ENCODE measurements at regions not wholly inside any gene's neighbourhood (a gene's known extent, or its start where the extent isn't known, plus 50 kb on each side); places are given as distances from the start of the nearest gene placed in this dataset.

GRCh38 chr15:29364426-29365078 is 94.9 kb upstream of the NSMCE3 start:
- peak; percentile 8 for DNase-seq (ENCODE audit: low spot score)

DNA sequence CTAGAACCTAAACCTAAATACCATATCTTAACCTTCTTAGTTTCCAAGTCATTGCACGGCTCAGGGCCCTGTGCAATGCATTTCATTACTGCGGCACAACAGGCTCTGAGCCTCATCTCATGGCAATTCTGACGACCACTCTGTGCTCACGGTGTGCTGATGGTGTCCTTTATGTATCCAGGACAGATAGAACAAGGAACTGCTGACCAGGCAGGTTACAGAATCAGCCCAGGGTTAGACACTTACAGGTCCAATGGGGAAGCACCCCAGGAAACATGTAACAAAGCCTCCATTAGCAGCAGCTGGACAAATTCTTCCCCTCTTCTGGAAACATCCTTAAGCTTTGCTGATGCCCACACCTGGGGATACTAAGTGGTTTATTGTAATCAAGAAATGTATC is 91.9 kb upstream of the NSMCE3 start:
- no peak for DNase-seq (ENCODE audit: low spot score)

DNA sequence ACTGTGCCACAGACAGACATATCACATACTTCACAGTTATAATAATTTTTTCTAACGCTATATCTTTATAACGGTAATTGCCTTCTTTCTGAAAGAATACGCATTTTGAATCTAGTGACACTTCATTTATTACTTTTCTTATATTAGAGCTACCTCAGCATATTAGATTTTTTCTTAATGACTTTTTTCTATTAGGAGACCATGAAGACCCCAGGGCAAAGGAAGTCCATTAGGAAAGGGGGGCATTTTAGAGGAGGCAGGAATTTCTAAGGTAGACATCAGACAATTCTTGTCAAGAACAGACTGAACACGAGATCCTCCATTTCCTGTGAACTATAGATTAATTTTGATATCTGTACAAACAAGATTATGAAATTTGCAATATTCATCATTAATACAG is 90.5 kb upstream of the NSMCE3 start:
- DNase-seq (ENCODE audit: low spot score), result no peak

DNA sequence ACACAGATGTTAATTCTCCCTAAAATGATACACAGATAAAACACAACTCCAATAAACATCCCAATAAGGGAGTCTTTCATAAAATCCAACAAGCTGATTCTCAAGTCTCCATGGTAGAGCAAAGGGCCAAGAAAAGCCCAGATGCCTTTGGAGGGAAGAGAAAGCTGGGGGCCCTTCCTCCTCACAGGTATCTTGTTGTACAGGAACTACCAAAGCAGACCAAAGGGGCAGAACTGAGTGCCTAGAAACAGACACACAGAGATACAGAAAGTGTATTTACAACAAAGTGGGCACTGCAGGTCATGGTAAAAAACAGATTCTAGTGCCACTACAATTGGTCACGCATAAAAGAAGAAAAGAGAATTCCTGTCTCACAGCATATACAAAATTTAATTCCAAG is 87.2 kb upstream of the NSMCE3 start:
- DNase-seq (ENCODE audit: low spot score), result no peak

GRCh38 chr15:29355477-29355876 is 85.9 kb upstream of the NSMCE3 start:
- no peak for DNase-seq (ENCODE audit: low spot score)

DNA sequence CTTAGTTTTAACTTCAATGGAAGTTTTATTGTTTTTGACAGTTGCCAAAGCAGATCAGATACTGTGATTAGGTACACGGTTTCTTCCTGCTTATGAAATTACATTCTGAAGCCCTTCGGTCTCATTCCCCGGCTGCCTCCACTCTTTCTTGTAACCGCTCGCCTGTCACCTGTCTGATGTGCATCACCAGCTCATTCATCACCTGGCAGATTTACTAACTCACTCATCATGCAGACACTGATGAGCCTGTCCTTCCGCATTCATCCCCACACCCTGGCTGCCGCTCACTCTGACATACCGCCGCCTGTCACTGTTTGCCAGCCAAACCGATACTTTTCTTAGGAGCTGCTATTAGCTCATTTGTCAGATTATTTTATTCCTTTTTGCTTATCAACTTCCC is 82.8 kb upstream of the NSMCE3 start:
- no peak for DNase-seq (ENCODE audit: low spot score)

DNA sequence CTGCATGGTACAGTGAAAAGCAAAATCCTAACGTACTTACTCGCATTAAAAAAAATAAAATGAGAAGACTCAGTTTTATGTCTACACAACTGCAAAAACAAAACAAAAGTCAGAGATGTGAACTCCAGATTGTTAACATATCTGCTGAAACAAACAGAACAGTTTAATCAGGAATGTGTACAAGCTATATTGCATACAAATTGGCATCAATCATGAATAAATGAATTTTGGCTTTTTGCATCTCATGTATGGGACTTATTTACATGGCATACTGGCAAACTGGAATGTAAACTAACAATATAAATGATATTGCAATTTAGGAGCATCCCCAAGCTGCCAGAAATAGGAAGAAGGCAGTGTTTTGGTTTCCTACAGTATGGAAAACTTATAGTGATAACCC is 79.6 kb upstream of the NSMCE3 start:
- no peak for DNase-seq (ENCODE audit: low spot score)

- DNase-seq (ENCODE audit: low spot score), result no peak
Observed at GRCh38 chr15:29348336-29348914, 78.8 kb upstream of the NSMCE3 start.

GRCh38 chr15:29346998-29347397 is 77.4 kb upstream of the NSMCE3 start:
- DNase-seq (ENCODE audit: low spot score), result no peak

- DNase-seq (ENCODE audit: low spot score), result no peak
Observed at GRCh38 chr15:29345549-29346525, 76.2 kb upstream of the NSMCE3 start.

GRCh38 chr15:29344474-29344873 is 74.9 kb upstream of the NSMCE3 start:
- no peak for DNase-seq (ENCODE audit: low spot score)

GRCh38 chr15:29343229-29343628 is 73.6 kb upstream of the NSMCE3 start:
- no peak for DNase-seq (ENCODE audit: low spot score)

- DNase-seq (ENCODE audit: low spot score), result no peak
Observed at GRCh38 chr15:29342201-29342600, 72.6 kb upstream of the NSMCE3 start.

DNA sequence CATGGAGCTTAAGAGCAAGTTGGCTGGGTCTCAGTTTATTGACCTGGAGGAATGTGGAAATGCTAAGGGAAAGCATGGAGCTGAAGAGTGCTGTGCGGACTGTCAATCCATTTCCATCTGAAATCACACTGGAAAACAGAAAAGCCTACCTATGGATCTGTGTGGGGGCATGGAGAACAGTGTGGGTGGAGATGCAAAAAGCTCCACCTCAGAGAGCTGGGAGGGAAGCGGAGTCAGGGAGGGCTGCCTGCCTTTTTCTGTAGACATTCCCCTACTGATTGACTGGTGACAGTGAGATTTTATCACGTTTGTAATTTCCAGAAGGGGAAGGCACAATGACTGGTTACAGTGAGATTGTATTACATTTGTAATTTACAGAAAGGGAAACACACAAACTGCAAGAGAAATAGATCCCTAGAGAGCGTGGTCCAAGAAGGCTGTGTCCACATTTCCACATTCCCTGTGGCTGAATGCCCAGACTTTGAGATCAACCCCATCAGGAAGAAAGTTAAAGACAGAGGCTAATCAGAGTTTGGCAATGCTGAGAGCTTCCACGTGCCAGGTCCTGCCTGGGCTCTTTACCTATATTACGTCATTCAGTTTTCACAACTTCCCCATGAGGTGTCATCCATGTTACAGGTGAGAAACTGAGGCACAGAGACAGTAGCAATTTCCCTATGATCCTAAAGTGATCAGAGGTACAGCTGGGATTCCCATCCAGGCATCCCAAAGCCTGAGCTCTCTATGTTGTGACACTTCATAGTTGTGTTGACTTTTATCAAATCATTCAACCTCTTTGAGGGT is 67.7 kb upstream of the NSMCE3 start:
- no peak for DNase-seq (ENCODE audit: low spot score)

- no peak for DNase-seq (ENCODE audit: low spot score)
Observed at GRCh38 chr15:29334544-29334943, 64.9 kb upstream of the NSMCE3 start.

- DNase-seq (ENCODE audit: low spot score), result no peak
Observed at GRCh38 chr15:29333261-29333660, 63.6 kb upstream of the NSMCE3 start.

DNA sequence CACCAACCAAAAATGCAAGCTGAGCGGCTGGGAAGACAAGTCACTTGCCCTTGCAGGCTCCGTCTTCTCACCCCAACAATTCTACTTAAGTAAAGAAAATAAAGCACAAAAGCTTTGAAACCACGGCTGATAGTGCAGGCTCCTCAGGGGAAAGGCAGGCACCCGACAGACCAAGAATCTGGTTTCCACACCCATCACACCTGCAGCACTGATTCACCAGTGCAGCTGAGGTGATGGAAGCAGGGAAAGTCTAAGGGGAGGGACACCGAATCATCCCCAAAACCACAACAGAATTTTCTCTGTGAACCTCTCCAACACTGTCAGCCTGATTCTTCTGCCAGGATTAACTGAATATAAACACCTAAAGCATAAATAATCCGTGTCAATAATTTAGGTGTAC is 62.0 kb upstream of the NSMCE3 start:
- no peak for DNase-seq (ENCODE audit: low spot score)

- DNase-seq (ENCODE audit: low spot score), result no peak
Observed at GRCh38 chr15:29331071-29331470, 61.4 kb upstream of the NSMCE3 start.

GRCh38 chr15:29324746-29325145 is 55.1 kb upstream of the NSMCE3 start:
- no peak for DNase-seq (ENCODE audit: low spot score)

- no peak for DNase-seq (ENCODE audit: low spot score)
Observed at GRCh38 chr15:29323557-29323956, 53.9 kb upstream of the NSMCE3 start.

GRCh38 chr15:29322415-29322814 is 52.8 kb upstream of the NSMCE3 start:
- DNase-seq (ENCODE audit: low spot score), result no peak

DNA sequence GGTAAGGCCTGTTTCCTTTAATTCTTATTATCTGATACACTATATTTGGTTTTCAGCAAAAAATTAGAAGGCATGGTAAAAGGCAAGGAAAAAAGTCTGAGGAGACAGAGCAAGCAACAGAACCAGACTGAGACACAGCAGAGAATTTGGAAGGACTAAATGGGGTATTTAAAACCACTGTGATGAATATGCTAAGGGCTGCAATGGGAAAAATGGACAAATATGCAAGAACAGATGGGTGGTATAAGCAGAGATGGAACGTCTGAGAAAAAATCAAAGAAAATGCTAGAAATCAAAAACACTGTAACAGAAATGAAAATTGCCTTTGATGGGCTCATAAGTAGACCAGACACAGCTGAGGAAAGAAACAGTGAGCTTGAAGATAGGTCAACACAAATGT is 50.8 kb upstream of the NSMCE3 start:
- no peak for DNase-seq (ENCODE audit: low spot score)

Measured in HuH-7 (cell line).